H9 (cell line): ENCODE measurements at regions not wholly inside any gene's neighbourhood (a gene's known extent, or its start where the extent isn't known, plus 50 kb on each side); places are given as distances from the start of the nearest gene placed in this dataset.
A peak's percentile ranks its signal among the peaks of the same experiment; 100 is the strongest.

Experiments
- DNase-seq: peaks from one replicate; pipeline ENCODE4 v3.0.0-alpha.2; 2017
- H2AFZ ChIP-seq: one replicate; pipeline ENCODE4 v1.6.1; 2013; ENCODE audit warnings: mild to moderate bottlenecking, low read length, control low read depth, moderate library complexity
- H2AK5ac ChIP-seq: 2 replicates; pipeline ENCODE4 v1.6.1; 2013; ENCODE audit warnings: low read length, control low read depth, mixed read lengths; ENCODE audit not compliant: insufficient read length
- H2BK120ac ChIP-seq: one replicate; pipeline ENCODE4 v1.6.1; 2013; ENCODE audit warnings: low read depth, mild to moderate bottlenecking, low read length, control low read depth, inconsistent platforms; ENCODE audit not compliant: poor library complexity, severe bottlenecking
- H2BK12ac ChIP-seq: 2 replicates; pipeline ENCODE4 v1.6.1; 2013; ENCODE audit warnings: low read length, control low read depth, mixed read lengths, low read depth; ENCODE audit not compliant: insufficient read length
- H2BK15ac ChIP-seq: 2 replicates; pipeline ENCODE4 v1.6.1; 2013; ENCODE audit warnings: low read depth, low read length, control low read depth
- H2BK20ac ChIP-seq: one replicate; pipeline ENCODE4 v1.6.1; 2013; ENCODE audit warnings: low read depth, mild to moderate bottlenecking, low read length, control low read depth, inconsistent platforms; ENCODE audit not compliant: poor library complexity, severe bottlenecking
- H2BK5ac ChIP-seq: 2 replicates; pipeline ENCODE4 v1.6.1; 2013; ENCODE audit warnings: low read length, control low read depth, mixed read lengths; ENCODE audit not compliant: insufficient read length
- H3K14ac ChIP-seq: 2 replicates; pipeline ENCODE4 v1.6.1; 2013; ENCODE audit warnings: low read length, control low read depth; ENCODE audit not compliant: insufficient read depth
- H3K18ac ChIP-seq: 2 replicates; pipeline ENCODE4 v1.6.1; 2013; ENCODE audit warnings: low read depth, mild to moderate bottlenecking, mixed read lengths, low read length, control low read depth; ENCODE audit not compliant: insufficient read length
- H3K23ac ChIP-seq: 2 replicates; pipeline ENCODE4 v1.6.1; 2013; ENCODE audit warnings: low read length, control low read depth, mixed read lengths, low read depth; ENCODE audit not compliant: insufficient read length
- H3K23me2 ChIP-seq: 2 replicates; pipeline ENCODE4 v1.6.1; 2013; ENCODE audit warnings: low read depth, mild to moderate bottlenecking, mixed read lengths, low read length, control low read depth; ENCODE audit not compliant: insufficient read length, poor library complexity, severe bottlenecking
- H3K27ac ChIP-seq: 2 replicates; pipeline ENCODE4 v1.5.1; 2013; ENCODE audit warnings: low read length, control low read depth, mixed read lengths, low read depth; ENCODE audit not compliant: insufficient read length
- H3K27me3 ChIP-seq: 2 replicates; pipeline ENCODE4 v1.6.1; 2013; ENCODE audit warnings: low read length, control low read depth, inconsistent platforms; ENCODE audit not compliant: insufficient read depth
- H3K4ac ChIP-seq: 2 replicates; pipeline ENCODE4 v1.6.1; 2013; ENCODE audit warnings: low read depth, mild to moderate bottlenecking, control low read depth, inconsistent platforms, low read length, moderate library complexity
- H3K4me1 ChIP-seq: 2 replicates; pipeline ENCODE4 v1.6.1; 2013; ENCODE audit warnings: low read length, control low read depth, inconsistent platforms; ENCODE audit not compliant: insufficient read depth
- H3K4me2 ChIP-seq: 2 replicates; pipeline ENCODE4 v1.6.1; 2013; ENCODE audit warnings: low read length, control low read depth, mixed read lengths; ENCODE audit not compliant: insufficient read length, insufficient read depth
- H3K56ac ChIP-seq: 2 replicates; pipeline ENCODE4 v1.6.1; 2013; ENCODE audit warnings: low read depth, mild to moderate bottlenecking, mixed read lengths, low read length, control low read depth; ENCODE audit not compliant: insufficient read length
- H3K79me1 ChIP-seq: 2 replicates; pipeline ENCODE4 v1.6.1; 2013; ENCODE audit warnings: low read depth, mild to moderate bottlenecking, moderate library complexity, low read length, control low read depth, inconsistent platforms; ENCODE audit not compliant: insufficient read depth, poor library complexity, severe bottlenecking
- H3K79me2 ChIP-seq: 2 replicates; pipeline ENCODE4 v1.6.1; 2013; ENCODE audit warnings: low read length, control low read depth, inconsistent platforms; ENCODE audit not compliant: insufficient read depth
- H3K9ac ChIP-seq: 2 replicates; pipeline ENCODE4 v1.6.1; 2013; ENCODE audit warnings: low read length, control low read depth, mixed read lengths; ENCODE audit not compliant: insufficient read length; ENCODE audit errors: extremely low read depth
- H3K9me3 ChIP-seq: one replicate; pipeline ENCODE4 v1.6.1; 2013; ENCODE audit warnings: low read depth, low read length, inconsistent platforms; ENCODE audit not compliant: control insufficient read depth
- H3T11ph ChIP-seq: one replicate; pipeline ENCODE4 v1.6.1; 2013; ENCODE audit warnings: mild to moderate bottlenecking, low read length, control low read depth, inconsistent platforms
- H4K20me1 ChIP-seq: one replicate; pipeline ENCODE4 v1.6.1; 2013; ENCODE audit not compliant: control insufficient read depth, insufficient read length, insufficient read depth
- H4K5ac ChIP-seq: 2 replicates; pipeline ENCODE4 v1.6.1; 2013; ENCODE audit warnings: low read depth, mild to moderate bottlenecking, mixed read lengths, low read length, control low read depth; ENCODE audit not compliant: insufficient read length
- H4K8ac ChIP-seq: replicated peaks from 2 replicates; pipeline ENCODE4 v1.6.1; 2013; ENCODE audit warnings: low read length, control low read depth, mixed read lengths, low read depth; ENCODE audit not compliant: insufficient read length
- H4K91ac ChIP-seq: 2 replicates; pipeline ENCODE4 v1.6.1; 2013; ENCODE audit warnings: low read depth, mild to moderate bottlenecking, moderate library complexity, mixed read lengths, low read length, control low read depth; ENCODE audit not compliant: insufficient read length
- H3K27ac Mint-ChIP-seq, 3 experiments: 2 replicates in 2 of 3; 3 replicates in 1 of 3; pipeline ENCODE4 v1.8.0; 2020 to 2021; ENCODE audit warnings: mixed read lengths in 3 of 3, mild to moderate bottlenecking in 1 of 3, moderate library complexity in 1 of 3
- H3K27me3 Mint-ChIP-seq: 2 replicates; pipeline ENCODE4 v1.8.0; 2021; ENCODE audit warnings: low read depth, mild to moderate bottlenecking, moderate library complexity, mixed read lengths
- H3K36me3 Mint-ChIP-seq, 3 experiments: 2 replicates in 2 of 3; 3 replicates in 1 of 3; pipeline ENCODE4 v1.8.0; 2020 to 2021; ENCODE audit warnings: low read depth in 3 of 3, mixed read lengths in 3 of 3; ENCODE audit not compliant: insufficient read depth in 1 of 3
- H3K4me1 Mint-ChIP-seq, 2 experiments: 2 replicates each; pipeline ENCODE4 v1.8.0; 2020; ENCODE audit warnings: mixed read lengths in 2 of 2
- H3K4me3 Mint-ChIP-seq, 2 experiments: 2 replicates in 1 of 2; 3 replicates in 1 of 2; pipeline ENCODE4 v1.8.0; 2020 to 2021; ENCODE audit warnings: mild to moderate bottlenecking in 2 of 2, mixed read lengths in 2 of 2, moderate library complexity in 1 of 2
- H3K9me3 Mint-ChIP-seq, 2 experiments: 2 replicates in 1 of 2; 3 replicates in 1 of 2; pipeline ENCODE4 v1.8.0; 2020; ENCODE audit warnings: mild to moderate bottlenecking in 2 of 2, mixed read lengths in 2 of 2, moderate library complexity in 1 of 2
- CTCF ChIP-seq: fragments of 200-600 bp; sonication (generic); conservative IDR thresholded peaks from 3 replicates; pipeline ENCODE4 v1.8.0; 2021; ENCODE audit warnings: antibody characterized with exemption, mild to moderate bottlenecking
- WGBS: extraction: QIAGEN DNeasy Blood & Tissue Kit; methylation state at CpG from one replicate; pipeline ENCODE4 v1.1.7; 2013; ENCODE audit warnings: missing lambda C conversion rate, low lambda C conversion rate, mixed read lengths; ENCODE audit not compliant: insufficient read length; ENCODE audit errors: extremely low coverage; 5-methylcytosine and 5-hydroxymethylcytosine counted together

GRCh38 chr12:114949058-114949820 is 265.3 kb upstream of the TBX3 start:
- Mint-ChIP-seq H3K27ac (0 out of 7 replicates have a peak overlapping the region, but pooled peaks of 1 of the 3 experiments have one; percentile 14), H3K36me3 (no peaks in the 10 kb centered on the region), H3K27me3 (peaks cover 3% of the 10 kb centered on the region; the same call in 1 of the 2 replicates), H3K4me3 (no peak overlapping the region), H3K4me1 (no peaks in the 10 kb centered on the region), H3K9me3 (no peaks in the 10 kb centered on the region)
- H2BK12ac ChIP-seq: no peak overlapping the region
- no peak overlapping the region for H3K4me2 ChIP-seq
- H3K14ac ChIP-seq: no peak overlapping the region
- H3K18ac ChIP-seq: no peak overlapping the region
- no peak overlapping the region for H3K4ac ChIP-seq
- no peaks in the 10 kb centered on the region for H3K9me3 ChIP-seq
- H4K91ac ChIP-seq: no peak overlapping the region
- no peak overlapping the region for H2AFZ ChIP-seq
- H3K79me2 ChIP-seq: no peaks in the 10 kb centered on the region
- no peaks in the 10 kb centered on the region for H3K79me1 ChIP-seq
- H3K9ac ChIP-seq: no peak overlapping the region
- WGBS: no CpG with 5 or more reads among the region's 8 CpGs
- H3K23me2 ChIP-seq: no peaks in the 10 kb centered on the region
- H2AK5ac ChIP-seq: no peak overlapping the region
- H4K8ac ChIP-seq: no peak overlapping the region
- no peak overlapping the region for H2BK15ac ChIP-seq
- no peak overlapping the region for H3K27ac ChIP-seq
- H3T11ph ChIP-seq: no peak overlapping the region
- H2BK120ac ChIP-seq: no peak overlapping the region
- H4K5ac ChIP-seq: no peak overlapping the region
- no peak overlapping the region for H2BK20ac ChIP-seq
- no peak for TF ChIP-seq CTCF
- no peaks in the 10 kb centered on the region for H3K27me3 ChIP-seq
- H3K56ac ChIP-seq: no peak overlapping the region
- no peak overlapping the region for H2BK5ac ChIP-seq
- no peak overlapping the region for H3K23ac ChIP-seq
- no peaks in the 10 kb centered on the region for H4K20me1 ChIP-seq
- no peak for DNase-seq
- no peaks in the 10 kb centered on the region for H3K4me1 ChIP-seq
